Nephron progenitor cell (in vitro differentiated cells): ENCODE measurements at regions not wholly inside any gene's neighbourhood (a gene's known extent, or its start where the extent isn't known, plus 50 kb on each side); places are given as distances from the start of the nearest gene placed in this dataset.

Experiments
- DNase-seq: peaks from one replicate; pipeline ENCODE4 v3.0.0; 2021
- H3K27ac Mint-ChIP-seq: 2 replicates; pipeline ENCODE4 v1.8.0; 2021; ENCODE audit warnings: mild to moderate bottlenecking, moderate library complexity, mixed read lengths
- H3K27me3 Mint-ChIP-seq: 2 replicates; pipeline ENCODE4 v1.8.0; 2021; ENCODE audit warnings: mild to moderate bottlenecking, low read depth, mixed read lengths; ENCODE audit not compliant: poor library complexity
- H3K36me3 Mint-ChIP-seq: 2 replicates; pipeline ENCODE4 v1.8.0; 2021; ENCODE audit warnings: low read depth, mixed read lengths
- H3K4me1 Mint-ChIP-seq: 2 replicates; pipeline ENCODE4 v1.8.0; 2021; ENCODE audit warnings: mixed read lengths
- H3K4me3 Mint-ChIP-seq: 2 replicates; pipeline ENCODE4 v1.8.0; 2021; ENCODE audit warnings: mild to moderate bottlenecking, moderate library complexity, mixed read lengths
- H3K9me3 Mint-ChIP-seq: 2 replicates; pipeline ENCODE4 v1.8.0; 2021; ENCODE audit warnings: mild to moderate bottlenecking, moderate library complexity, mixed read lengths
- CTCF ChIP-seq: fragments of 200-600 bp; sonication (generic); IDR thresholded peaks from 2 replicates; pipeline ENCODE4 v1.5.0; 2021; ENCODE audit warnings: antibody characterized with exemption

- Mint-ChIP-seq H3K27me3 (no peaks in the 10 kb centered on the region), H3K4me1 (no peaks in the 10 kb centered on the region), H3K36me3 (no peaks in the 10 kb centered on the region), H3K9me3 (peaks cover 33% of the 10 kb centered on the region), H3K27ac (no peak overlapping the region), H3K4me3 (no peak overlapping the region)
- no peak for TF ChIP-seq CTCF
- DNase-seq, result no peak
Measured at GRCh38 chr21:24260751-24261150, 1346.5 kb downstream of the MRPL39 start.

- no peaks in the 10 kb centered on the region for H3K4me1 Mint-ChIP-seq
- H3K27me3 Mint-ChIP-seq, result peaks cover 3% of the 10 kb centered on the region
- H3K27ac Mint-ChIP-seq, result no peak overlapping the region
- DNase-seq, result no peak
- no peak overlapping the region for H3K4me3 Mint-ChIP-seq
- no peaks in the 10 kb centered on the region for H3K36me3 Mint-ChIP-seq
- H3K9me3 Mint-ChIP-seq, result peaks cover 37% of the 10 kb centered on the region
- no peak for TF ChIP-seq CTCF
Measured at GRCh38 chr21:24259241-24259640, 1348.0 kb downstream of the MRPL39 start.

GRCh38 chr21:24255591-24255990 lies 1351.7 kb downstream of the MRPL39 start:
- Mint-ChIP-seq H3K4me1 (no peaks in the 10 kb centered on the region), H3K9me3 (peaks cover 31% of the 10 kb centered on the region), H3K27me3 (peaks cover 3% of the 10 kb centered on the region), H3K4me3 (no peak overlapping the region), H3K27ac (no peak overlapping the region), H3K36me3 (no peaks in the 10 kb centered on the region)
- no peak for TF ChIP-seq CTCF
- no peak for DNase-seq

- no peak for TF ChIP-seq CTCF
- no peaks in the 10 kb centered on the region for H3K36me3 Mint-ChIP-seq
Measured at GRCh38 chr21:24225431-24225830, 1381.8 kb downstream of the MRPL39 start.

GRCh38 chr21:24224422-24224821 lies 1382.9 kb downstream of the MRPL39 start:
- H3K27me3 Mint-ChIP-seq, result no peaks in the 10 kb centered on the region
- no peak overlapping the region for H3K27ac Mint-ChIP-seq
- DNase-seq, result no peak
- peaks cover 43% of the 10 kb centered on the region for H3K9me3 Mint-ChIP-seq
- H3K4me1 Mint-ChIP-seq, result no peaks in the 10 kb centered on the region
- no peaks in the 10 kb centered on the region for H3K36me3 Mint-ChIP-seq
- H3K4me3 Mint-ChIP-seq, result no peak overlapping the region
- no peak for TF ChIP-seq CTCF

More at GRCh38 chr21:24225431-24225830, 1381.8 kb downstream of the MRPL39 start:
- H3K4me1 Mint-ChIP-seq, result no peaks in the 10 kb centered on the region
- H3K27me3 Mint-ChIP-seq, result no peaks in the 10 kb centered on the region
- no peak for DNase-seq
- no peak overlapping the region for H3K27ac Mint-ChIP-seq
- peaks cover 46% of the 10 kb centered on the region for H3K9me3 Mint-ChIP-seq
- no peak overlapping the region for H3K4me3 Mint-ChIP-seq

- no peak overlapping the region for H3K4me3 Mint-ChIP-seq
- no peaks in the 10 kb centered on the region for H3K36me3 Mint-ChIP-seq
- DNase-seq, result no peak
- H3K27me3 Mint-ChIP-seq, result no peaks in the 10 kb centered on the region
- no peaks in the 10 kb centered on the region for H3K4me1 Mint-ChIP-seq
- no peak for TF ChIP-seq CTCF
- no peak overlapping the region for H3K27ac Mint-ChIP-seq
- H3K9me3 Mint-ChIP-seq, result peaks cover 36% of the 10 kb centered on the region
Measured at GRCh38 chr21:24223624-24224023, 1383.7 kb downstream of the MRPL39 start.
